ENCODE measurements at regions not wholly inside any gene's neighbourhood (a gene's known extent, or its start where the extent isn't known, plus 50 kb on each side); places are given as distances from the start of the nearest gene placed in this dataset.
"Not testable (repeated sequence)": the region's sequence is repeated elsewhere in the genome, so short reads cannot be mapped to it uniquely, and the experiment has no call there.

GRCh38 chr4:34335556-34335955, 1908.8 kb downstream of the ARAP2 start:
- TF ChIP-seq CTCF, POLR2A, EP300 (IDR thresholded peaks at IDR 0.05): not testable (repeated sequence)
